ENCODE measurements at regions not wholly inside any gene's neighbourhood (a gene's known extent, or its start where the extent isn't known, plus 50 kb on each side); places are given as distances from the start of the nearest gene placed in this dataset.

DNA sequence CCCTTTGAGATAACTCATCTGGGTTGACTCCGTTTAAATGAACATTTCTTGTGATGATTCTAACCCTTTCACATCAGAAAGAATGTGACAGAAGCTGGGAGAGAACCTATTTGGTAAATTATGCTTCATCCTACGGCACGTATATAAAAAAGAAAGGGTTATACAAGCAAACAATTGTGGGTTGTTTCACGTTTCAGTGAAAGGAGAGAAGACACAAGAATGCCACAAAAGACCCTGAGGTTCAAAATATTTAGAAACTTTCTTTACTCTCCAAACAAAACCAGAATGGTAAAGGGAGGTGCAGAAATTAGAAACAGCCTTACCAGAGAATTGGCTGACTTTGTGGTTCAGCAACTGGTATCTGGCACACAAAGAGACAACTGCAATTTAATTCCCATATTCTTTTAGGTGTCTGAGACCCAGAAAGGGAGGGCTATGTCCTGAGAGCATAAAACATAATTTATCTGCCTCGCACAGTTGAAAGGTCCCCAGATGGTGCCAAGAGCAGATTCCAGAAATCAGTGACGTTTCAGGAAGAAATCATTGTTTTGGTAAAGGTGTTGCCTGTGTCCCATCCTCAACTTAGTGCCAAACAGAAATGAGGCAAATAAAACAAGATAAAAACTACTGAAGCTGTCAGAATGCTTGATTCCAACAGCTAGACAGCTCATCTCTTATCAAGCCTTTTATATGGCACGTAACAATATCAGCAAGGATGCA, 361.4 kb downstream of the EFNB2 start:
- no peak for TF ChIP-seq POLR2A (IDR thresholded peaks at IDR 0.05)
- TF ChIP-seq, protein P1, sequence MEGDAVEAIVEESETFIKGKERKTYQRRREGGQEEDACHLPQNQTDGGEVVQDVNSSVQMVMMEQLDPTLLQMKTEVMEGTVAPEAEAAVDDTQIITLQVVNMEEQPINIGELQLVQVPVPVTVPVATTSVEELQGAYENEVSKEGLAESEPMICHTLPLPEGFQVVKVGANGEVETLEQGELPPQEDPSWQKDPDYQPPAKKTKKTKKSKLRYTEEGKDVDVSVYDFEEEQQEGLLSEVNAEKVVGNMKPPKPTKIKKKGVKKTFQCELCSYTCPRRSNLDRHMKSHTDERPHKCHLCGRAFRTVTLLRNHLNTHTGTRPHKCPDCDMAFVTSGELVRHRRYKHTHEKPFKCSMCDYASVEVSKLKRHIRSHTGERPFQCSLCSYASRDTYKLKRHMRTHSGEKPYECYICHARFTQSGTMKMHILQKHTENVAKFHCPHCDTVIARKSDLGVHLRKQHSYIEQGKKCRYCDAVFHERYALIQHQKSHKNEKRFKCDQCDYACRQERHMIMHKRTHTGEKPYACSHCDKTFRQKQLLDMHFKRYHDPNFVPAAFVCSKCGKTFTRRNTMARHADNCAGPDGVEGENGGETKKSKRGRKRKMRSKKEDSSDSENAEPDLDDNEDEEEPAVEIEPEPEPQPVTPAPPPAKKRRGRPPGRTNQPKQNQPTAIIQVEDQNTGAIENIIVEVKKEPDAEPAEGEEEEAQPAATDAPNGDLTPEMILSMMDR (IDR thresholded peaks at IDR 0.05): no peak

DNA sequence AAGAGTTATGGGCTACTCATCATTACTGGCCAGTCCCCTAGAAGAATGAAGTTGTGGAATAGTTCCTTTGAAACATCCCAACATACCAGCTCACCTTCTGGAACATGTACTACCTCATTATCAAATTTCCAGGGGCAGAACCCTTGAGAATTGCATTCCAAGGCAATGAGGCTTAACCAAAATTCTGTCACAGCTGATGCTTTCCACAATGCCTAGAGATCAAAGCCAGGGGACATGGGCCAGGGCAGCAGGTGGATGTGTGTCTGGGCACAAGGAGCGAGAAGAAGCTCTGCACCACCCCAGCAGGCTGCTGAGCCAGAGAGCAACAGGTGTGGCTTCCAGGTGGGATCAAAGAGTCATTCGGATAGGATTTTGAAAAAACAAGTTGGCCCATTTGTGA, 362.1 kb downstream of the EFNB2 start:
- H3K9me3 ChIP-seq: no peaks in the 10 kb centered on the region
- intact Hi-C loops (cut with DNase I; ENCODE audit: low total_unique reads): no loop called here
- no peaks in the 10 kb centered on the region for H3K36me3 ChIP-seq
- H3K4me1 ChIP-seq: no peaks in the 10 kb centered on the region
- DNase-seq: no peak
- H3K4me3 ChIP-seq: no peak overlapping the region
- H3K27ac ChIP-seq: no peak overlapping the region
- TF ChIP-seq, protein P1 (IDR thresholded peaks at IDR 0.05): no peak
- TF ChIP-seq POLR2A (IDR thresholded peaks at IDR 0.05): no peak
- no peaks in the 10 kb centered on the region for H3K27me3 ChIP-seq

More for the DNA sequence above, 361.4 kb downstream of the EFNB2 start:
- H3K4me1 ChIP-seq: no peaks in the 10 kb centered on the region
- intact Hi-C loops (cut with DNase I; ENCODE audit: low total_unique reads): no loop called here
- no peak overlapping the region for H3K4me3 ChIP-seq
- no peaks in the 10 kb centered on the region for H3K36me3 ChIP-seq
- no peak overlapping the region for H3K27ac ChIP-seq
- H3K9me3 ChIP-seq: no peaks in the 10 kb centered on the region
- no peak for DNase-seq
- no peaks in the 10 kb centered on the region for H3K27me3 ChIP-seq

DNA sequence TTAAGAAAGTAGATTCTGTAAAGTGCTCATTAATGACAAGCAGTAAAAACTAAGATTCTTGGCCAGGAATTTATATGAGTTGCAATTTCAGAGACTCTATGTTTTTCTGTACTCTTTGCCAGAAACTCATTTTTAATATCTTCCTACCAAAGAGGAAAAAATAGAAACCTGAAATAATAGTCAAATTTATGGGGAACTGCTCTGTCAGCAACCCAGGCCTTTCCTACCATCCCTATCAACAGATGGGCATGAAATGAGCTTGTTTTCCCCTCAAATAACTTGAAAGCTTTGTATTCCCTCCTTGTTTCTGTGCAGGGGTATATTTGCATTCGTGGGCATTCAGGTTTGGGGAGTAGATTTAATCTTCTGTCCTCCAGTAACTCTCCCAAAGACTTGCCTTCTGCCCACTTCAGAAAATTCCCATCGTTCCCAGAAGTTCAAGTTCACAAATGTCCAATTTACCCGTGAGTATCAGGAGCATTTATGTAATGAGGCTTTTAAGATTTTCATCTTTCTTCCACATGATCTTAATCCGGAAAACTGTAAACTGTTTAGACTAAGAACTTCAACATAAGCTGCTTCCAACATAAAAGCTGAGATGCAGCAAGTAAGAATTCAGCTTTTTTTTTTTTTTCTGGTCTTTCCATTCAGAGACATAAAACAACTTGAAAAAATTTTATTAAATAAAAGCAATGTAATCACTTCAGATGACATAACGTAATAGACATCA, 363.1 kb downstream of the EFNB2 start:
- no peak overlapping the region for H3K27ac ChIP-seq
- intact Hi-C loops (cut with DNase I; ENCODE audit: low total_unique reads): no loop called here
- no peaks in the 10 kb centered on the region for H3K4me1 ChIP-seq
- TF ChIP-seq POLR2A (IDR thresholded peaks at IDR 0.05): no peak
- TF ChIP-seq, protein P1 (IDR thresholded peaks at IDR 0.05): no peak
- no peaks in the 10 kb centered on the region for H3K36me3 ChIP-seq
- DNase-seq: no peak
- no peaks in the 10 kb centered on the region for H3K27me3 ChIP-seq
- no peak overlapping the region for H3K4me3 ChIP-seq
- H3K9me3 ChIP-seq: no peaks in the 10 kb centered on the region

DNA sequence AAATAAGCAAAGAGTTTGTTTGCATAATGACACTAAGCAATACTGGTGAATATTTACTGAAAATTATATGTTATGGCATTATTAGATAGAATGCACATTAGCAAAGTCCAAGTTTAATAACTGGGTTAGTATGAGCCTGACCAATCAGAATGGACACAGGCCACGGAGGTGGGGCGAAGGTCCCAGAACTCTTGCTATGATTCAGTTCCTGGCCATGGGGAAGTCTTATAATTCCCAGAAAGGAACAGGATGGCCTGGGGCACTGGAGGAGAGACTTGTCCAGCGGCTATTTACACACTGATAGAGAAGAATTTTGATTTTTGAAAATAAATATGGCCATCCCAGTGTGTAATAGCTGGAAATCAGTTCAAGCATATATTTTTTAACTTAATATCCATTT, 372.0 kb downstream of the EFNB2 start:
- no peak overlapping the region for H3K4me3 ChIP-seq
- DNase-seq: no peak
- H3K36me3 ChIP-seq: no peaks in the 10 kb centered on the region
- intact Hi-C loops (cut with DNase I; ENCODE audit: low total_unique reads): no loop called here
- no peaks in the 10 kb centered on the region for H3K9me3 ChIP-seq
- H3K27ac ChIP-seq: no peak overlapping the region
- TF ChIP-seq, protein P1 (IDR thresholded peaks at IDR 0.05): no peak
- TF ChIP-seq POLR2A (IDR thresholded peaks at IDR 0.05): no peak
- H3K4me1 ChIP-seq: no peaks in the 10 kb centered on the region
- H3K27me3 ChIP-seq: no peaks in the 10 kb centered on the region

DNA sequence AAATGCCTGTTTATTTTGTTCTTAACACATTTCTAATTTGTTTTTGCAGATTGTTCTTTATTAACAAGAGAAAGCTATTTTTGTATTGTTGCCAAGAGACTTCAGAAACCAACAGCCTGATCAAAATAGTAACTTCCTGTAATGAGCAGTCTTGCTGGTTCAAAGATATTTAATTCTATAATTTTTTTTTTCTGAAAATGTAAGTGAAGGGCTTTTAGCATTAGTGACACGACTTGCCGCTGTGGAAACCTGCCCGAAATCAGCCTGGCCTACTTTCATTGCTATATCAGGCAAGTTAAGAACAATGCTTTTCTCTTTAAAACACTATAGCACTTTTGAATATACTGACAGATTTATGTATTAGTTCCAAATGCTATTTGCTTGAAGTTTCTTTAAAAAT, 374.3 kb downstream of the EFNB2 start:
- Histone ChIP-seq H3K36me3 (no peaks in the 10 kb centered on the region), H3K4me1 (no peaks in the 10 kb centered on the region), H3K27me3 (no peaks in the 10 kb centered on the region), H3K9me3 (no peaks in the 10 kb centered on the region), H3K27ac (no peak overlapping the region), H3K4me3 (no peak overlapping the region)
- DNase-seq: no peak
- TF ChIP-seq, protein P1 (IDR thresholded peaks at IDR 0.05): no peak
- TF ChIP-seq POLR2A (IDR thresholded peaks at IDR 0.05): no peak
- intact Hi-C loops (cut with DNase I; ENCODE audit: low total_unique reads): no loop called here
